ENCODE measurements at regions not wholly inside any gene's neighbourhood (a gene's known extent, or its start where the extent isn't known, plus 50 kb on each side); places are given as distances from the start of the nearest gene placed in this dataset.
"Not testable (repeated sequence)": the region's sequence is repeated elsewhere in the genome, so short reads cannot be mapped to it uniquely, and the experiment has no call there.

GRCh38 chr3:36065321-36065720, 315.0 kb upstream of the STAC start:
- no peaks in the 10 kb centered on the region for H3K27me3 ChIP-seq
- no peak for DNase-seq (ENCODE audit: low read depth in 1 of 2, low spot score in 1 of 2)
- H3K27ac ChIP-seq = no peak overlapping the region
- H3K4me3 ChIP-seq = no peak overlapping the region
- H3K9me3 ChIP-seq (ENCODE audit: low read depth) = no peaks in the 10 kb centered on the region
- no peaks in the 10 kb centered on the region for H3K36me3 ChIP-seq
- no peak for TF ChIP-seq CTCF (IDR thresholded peaks at IDR 0.05; ENCODE audit: low read depth, low read length)
- H3K4me1 ChIP-seq (ENCODE audit: low read depth) = no peaks in the 10 kb centered on the region

- Histone ChIP-seq H3K27ac (no peak overlapping the region), H3K27me3 (no peaks in the 10 kb centered on the region), H3K4me3 (no peak overlapping the region), H3K4me1 (ENCODE audit: low read depth) (no peaks in the 10 kb centered on the region), H3K36me3 (no peaks in the 10 kb centered on the region), H3K9me3 (ENCODE audit: low read depth) (no peaks in the 10 kb centered on the region)
- DNase-seq (ENCODE audit: low read depth in 1 of 2, low spot score in 1 of 2) = no peak
- TF ChIP-seq CTCF (IDR thresholded peaks at IDR 0.05; ENCODE audit: low read depth, low read length) = no peak
Observed at GRCh38 chr3:36075491-36075890, 304.8 kb upstream of the STAC start.

GRCh38 chr3:36077320-36077719, 303.0 kb upstream of the STAC start:
- H3K4me1 ChIP-seq (ENCODE audit: low read depth) = no peaks in the 10 kb centered on the region
- no peak overlapping the region for H3K27ac ChIP-seq
- no peak overlapping the region for H3K4me3 ChIP-seq
- TF ChIP-seq CTCF (IDR thresholded peaks at IDR 0.05; ENCODE audit: low read depth, low read length) = no peak
- DNase-seq (ENCODE audit: low read depth in 1 of 2, low spot score in 1 of 2) = no peak
- H3K36me3 ChIP-seq = no peaks in the 10 kb centered on the region
- no peaks in the 10 kb centered on the region for H3K27me3 ChIP-seq
- no peaks in the 10 kb centered on the region for H3K9me3 ChIP-seq (ENCODE audit: low read depth)

GRCh38 chr3:36082958-36083357, 297.3 kb upstream of the STAC start:
- H3K4me1 ChIP-seq (ENCODE audit: low read depth); H3K36me3 ChIP-seq; H3K27ac ChIP-seq; H3K4me3 ChIP-seq; H3K27me3 ChIP-seq; H3K9me3 ChIP-seq (ENCODE audit: low read depth); DNase-seq (ENCODE audit: low read depth in 1 of 2, low spot score in 1 of 2): not testable (repeated sequence)

GRCh38 chr3:36095238-36095637, 285.1 kb upstream of the STAC start:
- TF ChIP-seq CTCF (IDR thresholded peaks at IDR 0.05; ENCODE audit: low read depth, low read length) = no peak
- Histone ChIP-seq H3K36me3 (no peaks in the 10 kb centered on the region), H3K27me3 (no peaks in the 10 kb centered on the region), H3K27ac (no peak overlapping the region), H3K9me3 (ENCODE audit: low read depth) (no peaks in the 10 kb centered on the region), H3K4me3 (no peak overlapping the region), H3K4me1 (ENCODE audit: low read depth) (no peaks in the 10 kb centered on the region)
- DNase-seq (ENCODE audit: low read depth in 1 of 2, low spot score in 1 of 2) = no peak

- Histone ChIP-seq H3K36me3 (no peaks in the 10 kb centered on the region), H3K27ac (no peak overlapping the region), H3K27me3 (no peaks in the 10 kb centered on the region), H3K4me3 (no peak overlapping the region), H3K9me3 (ENCODE audit: low read depth) (no peaks in the 10 kb centered on the region), H3K4me1 (ENCODE audit: low read depth) (no peaks in the 10 kb centered on the region)
- no peak for TF ChIP-seq CTCF (IDR thresholded peaks at IDR 0.05; ENCODE audit: low read depth, low read length)
- DNase-seq (ENCODE audit: low read depth in 1 of 2, low spot score in 1 of 2) = no peak
Observed at GRCh38 chr3:36097209-36097608, 283.1 kb upstream of the STAC start.
